Neuronal stem cell (in vitro differentiated cells): ENCODE measurements at regions not wholly inside any gene's neighbourhood (a gene's known extent, or its start where the extent isn't known, plus 50 kb on each side); places are given as distances from the start of the nearest gene placed in this dataset.

ENCODE experiments used
- DNase-seq: peaks from one replicate; pipeline ENCODE4 v3.0.0-alpha.2; 2013; ENCODE audit warnings: low spot score
- H2AFZ ChIP-seq: one replicate; pipeline ENCODE4 v1.6.1; 2013; ENCODE audit warnings: mild to moderate bottlenecking, low read length, inconsistent platforms
- H2AK5ac ChIP-seq: 2 replicates; pipeline ENCODE4 v1.6.1; 2013; ENCODE audit warnings: low read depth, mild to moderate bottlenecking, inconsistent platforms, low read length, moderate library complexity, mixed read lengths
- H2BK120ac ChIP-seq: 2 replicates; pipeline ENCODE4 v1.6.1; 2013; ENCODE audit warnings: low read depth, mild to moderate bottlenecking, inconsistent platforms, low read length, moderate library complexity, mixed read lengths
- H2BK12ac ChIP-seq: one replicate; pipeline ENCODE4 v1.6.1; 2013; ENCODE audit warnings: low read length, inconsistent platforms
- H2BK15ac ChIP-seq: 2 replicates; pipeline ENCODE4 v1.6.1; 2013; ENCODE audit warnings: mild to moderate bottlenecking, low read length, inconsistent platforms, mixed read lengths
- H2BK5ac ChIP-seq: one replicate; pipeline ENCODE4 v1.6.1; 2013; ENCODE audit warnings: inconsistent platforms, mild to moderate bottlenecking, low read length, moderate library complexity
- H3K14ac ChIP-seq: one replicate; pipeline ENCODE4 v1.6.1; 2013; ENCODE audit warnings: low read length, inconsistent platforms
- H3K18ac ChIP-seq: 2 replicates; pipeline ENCODE4 v1.6.1; 2013; ENCODE audit warnings: low read length, inconsistent platforms
- H3K23ac ChIP-seq: 2 replicates; pipeline ENCODE4 v1.6.1; 2013; ENCODE audit warnings: low read depth, mild to moderate bottlenecking, mixed read lengths, low read length, inconsistent platforms; ENCODE audit not compliant: poor library complexity
- H3K27ac ChIP-seq: replicated peaks from 3 replicates; pipeline ENCODE4 v1.5.1; 2013; ENCODE audit warnings: low read length, inconsistent platforms
- H3K27me3 ChIP-seq, 3 experiments: 2 replicates each; pipeline ENCODE4 v1.6.1; 2013; ENCODE audit warnings: low read length in 3 of 3, mild to moderate bottlenecking in 2 of 3, inconsistent platforms in 1 of 3, low read depth in 1 of 3, mixed read lengths in 1 of 3, moderate library complexity in 1 of 3; ENCODE audit not compliant: control insufficient read depth in 3 of 3, insufficient read depth in 3 of 3
- H3K36me3 ChIP-seq, 2 donors: replicated peaks in 1 of 2; 2 replicates each; pipeline ENCODE4 v1.6.1; 2013; ENCODE audit warnings: low read length in 2 of 2; ENCODE audit not compliant: control insufficient read depth in 2 of 2, insufficient read depth in 2 of 2
- H3K4ac ChIP-seq: 2 replicates; pipeline ENCODE4 v1.6.1; 2013; ENCODE audit warnings: inconsistent platforms, mild to moderate bottlenecking, low read length, moderate library complexity
- H3K4me1 ChIP-seq, 2 donors: 1 replicate in 1 of 2; 2 replicates in 1 of 2; pipeline ENCODE4 v1.6.1; 2013; ENCODE audit warnings: low read length in 2 of 2, low read depth in 1 of 2; ENCODE audit not compliant: control insufficient read depth in 2 of 2, insufficient read depth in 1 of 2
- H3K4me2 ChIP-seq: one replicate; pipeline ENCODE4 v1.6.1; 2013; ENCODE audit warnings: mild to moderate bottlenecking, low read length, inconsistent platforms; ENCODE audit not compliant: insufficient read depth, poor library complexity, severe bottlenecking
- H3K4me3 ChIP-seq, 2 donors: 2 replicates each; pipeline ENCODE4 v1.5.1; 2013; ENCODE audit warnings: low read length in 2 of 2, mild to moderate bottlenecking in 2 of 2, inconsistent platforms in 1 of 2, moderate library complexity in 1 of 2
- H3K79me1 ChIP-seq: one replicate; pipeline ENCODE4 v1.6.1; 2013; ENCODE audit warnings: low read depth, mild to moderate bottlenecking, inconsistent platforms, low read length, moderate library complexity
- H3K9ac ChIP-seq: one replicate; pipeline ENCODE4 v1.6.1; 2013; ENCODE audit warnings: mild to moderate bottlenecking, low read depth, low read length, inconsistent platforms; ENCODE audit not compliant: poor library complexity
- H3K9me3 ChIP-seq, 2 donors: replicated peaks in 1 of 2; 2 replicates each; pipeline versions ENCODE3 to v1.6.1; 2013; ENCODE audit warnings: low read length in 2 of 2, mild to moderate bottlenecking in 2 of 2, inconsistent platforms in 1 of 2, low read depth in 1 of 2, mixed read lengths in 1 of 2, moderate library complexity in 1 of 2; ENCODE audit not compliant: control insufficient read depth in 2 of 2, insufficient read depth in 1 of 2
- H4K8ac ChIP-seq: one replicate; pipeline ENCODE4 v1.6.1; 2013; ENCODE audit warnings: low read depth, mild to moderate bottlenecking, inconsistent platforms, low read length, moderate library complexity
- H4K91ac ChIP-seq: one replicate; pipeline ENCODE4 v1.6.1; 2013; ENCODE audit warnings: low read length, low read depth, mild to moderate bottlenecking, inconsistent platforms; ENCODE audit not compliant: poor library complexity
- WGBS, 2 donors: extraction: QIAGEN DNeasy Blood & Tissue Kit; methylation state at CpG; one replicate each; pipeline ENCODE4 v1.1.7; 2013; ENCODE audit warnings: missing lambda C conversion rate in 2 of 2, mixed read lengths in 1 of 2; ENCODE audit not compliant: insufficient read length in 2 of 2, insufficient replicate concordance in 1 of 2; ENCODE audit errors: extremely low coverage in 2 of 2; 5-methylcytosine and 5-hydroxymethylcytosine counted together

DNA sequence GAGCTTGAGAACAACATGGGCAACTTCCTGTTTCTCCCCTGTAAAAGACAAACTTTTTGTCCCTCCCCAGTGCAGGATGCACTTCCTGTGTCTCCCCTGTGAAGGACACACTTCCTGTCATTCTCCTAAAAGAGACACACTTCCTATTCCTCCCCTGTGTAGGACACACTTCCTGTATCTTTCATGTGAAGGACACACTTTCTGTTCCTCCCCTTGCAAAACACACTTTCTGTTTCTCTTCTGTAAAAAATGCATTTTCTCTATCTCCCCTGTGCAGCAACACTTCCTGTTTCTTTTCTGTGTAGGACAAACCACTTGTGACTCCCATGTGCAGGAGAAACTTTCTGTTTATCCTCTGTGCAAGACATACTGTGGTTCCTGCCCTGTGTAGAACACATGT, 488.6 kb upstream of the USP9Y start:
- Histone ChIP-seq H3K23ac (no peak overlapping the region), H2AK5ac (no peak overlapping the region), H3K36me3 (no peaks in the 10 kb centered on the region), H4K8ac (no peak overlapping the region), H2BK12ac (no peak overlapping the region), H3K27me3 (no peaks in the 10 kb centered on the region), H3K4ac (no peak overlapping the region), H3K4me2 (no peak overlapping the region), H3K9me3 (peaks cover 0 to 11% of the 10 kb centered on the region in 2 donors), H3K79me1 (no peaks in the 10 kb centered on the region), H2BK15ac (no peak overlapping the region), H3K4me1 (no peaks in the 10 kb centered on the region), H3K4me3 (no peak overlapping the region), H3K9ac (no peak overlapping the region), H3K18ac (no peak overlapping the region), H3K14ac (no peak overlapping the region), H2BK120ac (no peak overlapping the region), H3K27ac (no peak overlapping the region), H4K91ac (no peak overlapping the region), H2AFZ (no peak overlapping the region), H2BK5ac (no peak overlapping the region)
- no peak for DNase-seq

DNA sequence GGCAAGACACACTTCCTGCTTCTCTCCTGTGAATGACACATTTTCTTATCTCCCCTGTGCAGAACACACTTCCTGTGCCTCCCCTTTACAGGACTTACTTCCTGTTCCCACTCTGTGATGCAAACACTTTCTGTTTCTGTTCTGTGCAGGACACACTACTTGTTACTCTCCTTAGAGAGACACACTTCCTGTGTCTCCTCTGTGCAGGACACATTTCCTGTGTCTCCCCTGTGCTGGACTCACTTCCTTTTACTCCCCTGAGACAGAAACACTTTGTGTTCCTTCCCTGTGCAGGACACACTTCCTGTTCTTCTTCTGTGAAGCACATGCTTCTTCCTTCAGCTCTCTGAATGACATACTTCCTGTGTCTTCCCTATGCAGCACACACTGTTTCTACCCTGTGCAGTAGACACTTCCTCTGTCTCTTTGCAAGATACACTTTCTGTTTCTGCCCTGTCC, 485.4 kb upstream of the USP9Y start:
- H4K8ac ChIP-seq, result no peak overlapping the region
- no peak overlapping the region for H3K4ac ChIP-seq
- no peak overlapping the region for H2BK12ac ChIP-seq
- H2BK5ac ChIP-seq, result no peak overlapping the region
- H3K18ac ChIP-seq, result no peak overlapping the region
- H3K9ac ChIP-seq, result no peak overlapping the region
- H3K4me1 ChIP-seq, result no peaks in the 10 kb centered on the region
- H3K9me3 ChIP-seq, result peaks cover 0 to 10% of the 10 kb centered on the region in 2 donors
- H2BK120ac ChIP-seq, result no peak overlapping the region
- H4K91ac ChIP-seq, result no peak overlapping the region
- no peak overlapping the region for H2AK5ac ChIP-seq
- H2AFZ ChIP-seq, result no peak overlapping the region
- no peak overlapping the region for H3K14ac ChIP-seq
- H3K27ac ChIP-seq, result no peak overlapping the region
- no peaks in the 10 kb centered on the region for H3K36me3 ChIP-seq
- H3K23ac ChIP-seq, result no peak overlapping the region
- no peaks in the 10 kb centered on the region for H3K79me1 ChIP-seq
- H3K4me3 ChIP-seq, result no peak overlapping the region
- no peak overlapping the region for H3K4me2 ChIP-seq
- no peaks in the 10 kb centered on the region for H3K27me3 ChIP-seq
- H2BK15ac ChIP-seq, result no peak overlapping the region
- DNase-seq, result no peak

DNA sequence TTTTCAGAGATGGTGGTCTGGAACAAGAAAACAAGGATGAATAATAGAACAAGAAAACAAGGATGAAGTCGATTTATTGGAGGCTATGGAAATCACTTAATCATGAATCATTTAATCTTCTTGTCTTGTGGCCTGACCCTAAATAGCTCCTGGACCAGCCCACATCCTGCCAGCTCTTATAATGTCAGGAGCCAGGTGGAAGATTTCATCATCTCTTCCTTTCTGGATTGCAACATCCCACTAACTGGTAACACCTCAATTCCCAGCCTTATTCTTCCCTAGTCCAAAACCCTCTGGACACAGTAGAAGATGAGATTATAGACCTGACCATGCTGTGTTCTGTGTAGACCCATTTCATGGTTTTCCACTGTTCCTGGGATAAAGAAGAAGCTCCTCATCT, 470.1 kb upstream of the USP9Y start:
- Histone ChIP-seq H2AK5ac (no peak overlapping the region), H3K23ac (no peak overlapping the region), H3K4me2 (no peak overlapping the region), H3K36me3 (no peaks in the 10 kb centered on the region), H3K18ac (no peak overlapping the region), H3K14ac (no peak overlapping the region), H2BK120ac (no peak overlapping the region), H3K27ac (no peak overlapping the region), H3K27me3 (no peaks in the 10 kb centered on the region), H2BK5ac (no peak overlapping the region), H3K4ac (no peak overlapping the region), H3K9me3 (peaks cover 0 to 2% of the 10 kb centered on the region in 2 donors), H2BK12ac (no peak overlapping the region), H2BK15ac (no peak overlapping the region), H2AFZ (no peak overlapping the region), H3K4me3 (no peak overlapping the region), H3K4me1 (no peaks in the 10 kb centered on the region), H3K9ac (no peak overlapping the region), H3K79me1 (no peaks in the 10 kb centered on the region), H4K91ac (no peak overlapping the region), H4K8ac (no peak overlapping the region)
- WGBS, 2 donors, result no CpG with 5 or more reads among the region's 1 CpG
- no peak for DNase-seq

DNA sequence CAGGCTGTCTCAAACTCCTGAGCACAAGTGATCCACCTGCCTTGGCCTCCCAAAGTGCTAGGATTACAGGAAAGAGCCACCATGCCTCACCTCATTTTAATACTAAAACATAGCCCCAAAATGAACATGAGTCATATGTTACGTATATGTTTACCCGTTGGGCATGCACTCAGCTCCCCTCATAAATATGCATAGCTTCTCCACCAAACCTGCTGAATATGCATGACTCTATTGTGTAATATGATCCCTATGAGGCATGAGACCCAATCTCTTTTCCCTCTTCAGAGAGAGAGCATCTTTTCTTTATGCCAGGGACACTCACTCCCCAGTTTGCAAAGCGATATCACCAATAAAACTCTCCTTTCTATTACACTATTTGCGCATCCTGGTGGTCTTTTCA, 464.6 kb upstream of the USP9Y start:
- Histone ChIP-seq H3K23ac (no peak overlapping the region), H3K14ac (no peak overlapping the region), H3K27ac (no peak overlapping the region), H2BK12ac (no peak overlapping the region), H2BK15ac (no peak overlapping the region), H3K27me3 (no peaks in the 10 kb centered on the region), H3K18ac (no peak overlapping the region), H4K91ac (no peak overlapping the region), H3K9ac (no peak overlapping the region), H3K4me3 (no peak overlapping the region), H3K4me2 (no peak overlapping the region), H2BK5ac (no peak overlapping the region), H4K8ac (no peak overlapping the region), H2AK5ac (no peak overlapping the region), H3K79me1 (no peaks in the 10 kb centered on the region), H2AFZ (no peak overlapping the region), H3K4me1 (no peaks in the 10 kb centered on the region), H3K36me3 (no peaks in the 10 kb centered on the region), H3K4ac (no peak overlapping the region), H2BK120ac (no peak overlapping the region), H3K9me3 (no peaks in the 10 kb centered on the region)
- no peak for DNase-seq
- no CpG with 5 or more reads among the region's 4 CpGs for WGBS, 2 donors
